HG03103 (cell line): ENCODE measurements at regions not wholly inside any gene's neighbourhood (a gene's known extent, or its start where the extent isn't known, plus 50 kb on each side); places are given as distances from the start of the nearest gene placed in this dataset.

ENCODE experiments used
- ATAC-seq: cut with Tn5 transposase; IDR thresholded peaks from one replicate; pipeline ENCODE4 v1.9.1; 2021; ENCODE audit warnings: low read depth; ENCODE audit not compliant: unreplicated experiment

DNA sequence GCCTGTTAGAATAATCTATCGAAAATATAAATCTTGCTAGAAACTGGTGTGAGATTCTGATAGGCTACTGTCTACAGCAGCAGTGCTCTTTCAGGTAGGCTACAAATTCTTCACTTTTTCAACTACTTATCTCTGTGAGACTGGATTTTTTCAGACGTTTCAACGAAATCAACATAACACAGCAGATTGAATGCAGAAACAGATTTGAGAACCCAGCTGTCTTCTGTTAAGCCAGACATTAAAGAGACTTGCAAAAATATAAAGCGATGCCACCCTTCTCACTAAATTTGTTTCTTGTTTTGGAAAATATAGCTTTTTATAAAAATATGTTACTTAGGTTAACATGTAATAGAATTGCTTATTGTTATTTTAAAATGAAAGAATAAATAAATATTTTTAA lies 140.6 kb upstream of the PHACTR1 start:
- ATAC-seq: no peak

DNA sequence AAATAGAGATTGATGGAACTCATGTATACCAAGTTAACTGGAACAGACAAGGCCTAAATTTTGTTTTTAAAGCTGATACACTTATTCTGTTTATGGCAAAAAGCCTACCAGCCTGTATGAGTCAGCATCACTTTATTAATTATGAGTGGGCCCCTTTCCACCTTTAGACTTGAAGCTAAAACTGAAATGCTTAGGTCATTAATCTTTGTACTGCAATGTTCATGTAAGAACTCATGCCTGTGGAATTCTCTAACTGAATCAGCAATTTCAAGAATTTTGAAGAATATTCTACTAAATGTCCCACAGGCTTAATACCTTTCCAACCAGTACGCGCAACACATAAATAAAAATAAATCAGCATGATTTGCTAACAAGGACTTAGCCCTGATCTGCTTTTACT lies 140.2 kb upstream of the PHACTR1 start:
- no peak for ATAC-seq

DNA sequence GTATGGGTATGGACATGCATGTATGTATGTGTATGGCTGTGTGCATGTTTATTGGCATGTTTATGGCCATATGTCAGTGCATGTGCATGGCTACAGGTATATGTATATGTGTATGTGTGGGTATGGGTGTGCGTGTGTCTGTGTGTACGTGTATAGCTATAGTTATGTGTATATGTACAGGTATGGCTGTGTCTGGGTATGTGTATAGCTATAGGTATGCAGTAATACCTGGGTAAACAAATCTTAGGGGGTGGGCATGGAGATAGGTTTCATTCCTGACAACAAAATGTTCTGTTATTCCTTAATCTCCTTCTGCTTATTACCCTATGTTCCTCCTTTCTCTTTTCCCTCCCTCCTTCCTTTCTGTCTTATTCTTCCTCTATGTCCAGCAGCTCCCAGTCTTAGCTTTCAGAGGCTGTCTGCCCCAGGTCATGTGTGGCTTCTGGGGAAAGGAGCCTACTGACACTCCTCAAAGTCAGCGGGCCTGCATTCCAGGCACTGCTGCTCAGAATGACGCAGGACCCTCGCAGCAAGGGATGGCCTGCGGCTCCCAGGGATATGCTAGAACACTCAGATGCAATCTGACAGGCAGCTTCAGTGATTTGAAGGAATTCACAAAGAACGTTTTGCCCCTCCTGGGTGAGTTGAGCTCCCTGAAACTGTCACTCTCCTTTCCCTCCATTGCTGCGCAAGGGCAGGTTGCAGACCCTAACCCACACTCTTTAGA lies 139.3 kb upstream of the PHACTR1 start:
- no peak for ATAC-seq

DNA sequence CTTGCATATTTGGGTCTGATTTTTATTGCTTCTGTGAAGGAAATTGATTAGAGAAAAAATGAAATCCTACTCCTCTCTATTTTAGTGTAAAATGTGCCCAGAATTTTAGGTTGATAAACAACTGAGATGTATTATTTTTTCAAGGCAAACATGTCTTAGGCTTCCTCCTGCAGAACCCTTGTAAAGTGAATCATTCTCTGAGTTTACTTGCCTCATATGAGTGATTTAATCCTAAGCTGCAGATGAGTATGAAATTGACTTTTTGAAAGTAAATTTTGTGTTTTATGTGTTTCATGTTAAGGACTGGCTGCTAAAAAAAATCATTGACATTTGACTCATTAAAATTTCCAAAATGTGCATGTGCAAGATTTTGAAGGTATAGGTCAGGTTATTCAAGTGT lies 138.5 kb upstream of the PHACTR1 start:
- no peak for ATAC-seq

DNA sequence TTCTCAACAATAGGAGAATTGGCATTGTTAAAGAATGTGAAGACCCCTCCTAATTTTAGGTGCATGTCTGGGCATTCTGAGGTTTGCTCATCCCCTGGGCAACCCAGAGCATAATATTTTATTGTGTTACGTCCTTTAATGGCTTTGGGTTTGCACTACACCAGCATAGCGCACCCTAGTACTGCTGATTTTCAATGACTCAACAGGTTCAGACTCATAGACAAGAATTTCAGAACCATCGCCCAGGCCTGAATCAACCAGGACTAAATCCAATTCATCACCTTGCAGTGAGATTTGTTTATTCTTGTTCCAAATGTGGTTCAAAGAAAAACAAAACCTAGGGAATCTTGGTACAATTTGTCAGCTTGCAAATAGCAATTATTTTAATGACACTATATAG lies 137.8 kb upstream of the PHACTR1 start:
- no peak for ATAC-seq

DNA sequence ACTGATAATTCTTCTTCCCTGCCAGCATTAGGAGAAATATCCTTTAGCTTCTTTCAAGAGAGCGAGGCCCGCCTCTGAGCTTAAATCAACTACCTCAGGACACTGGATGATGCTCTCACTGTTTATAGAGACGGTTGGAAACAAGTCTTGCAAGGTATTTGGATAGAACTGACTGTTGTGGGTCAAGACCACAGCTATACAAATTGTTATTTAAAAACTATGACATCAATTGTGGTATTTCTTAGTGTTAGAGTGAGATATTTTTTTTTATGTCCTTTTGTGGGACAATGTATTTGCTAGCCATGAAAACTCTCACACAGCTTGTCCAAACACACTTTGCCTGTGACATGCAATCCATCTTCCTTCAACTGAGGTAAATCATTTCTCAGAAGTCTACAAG lies 136.3 kb upstream of the PHACTR1 start:
- ATAC-seq: no peak

DNA sequence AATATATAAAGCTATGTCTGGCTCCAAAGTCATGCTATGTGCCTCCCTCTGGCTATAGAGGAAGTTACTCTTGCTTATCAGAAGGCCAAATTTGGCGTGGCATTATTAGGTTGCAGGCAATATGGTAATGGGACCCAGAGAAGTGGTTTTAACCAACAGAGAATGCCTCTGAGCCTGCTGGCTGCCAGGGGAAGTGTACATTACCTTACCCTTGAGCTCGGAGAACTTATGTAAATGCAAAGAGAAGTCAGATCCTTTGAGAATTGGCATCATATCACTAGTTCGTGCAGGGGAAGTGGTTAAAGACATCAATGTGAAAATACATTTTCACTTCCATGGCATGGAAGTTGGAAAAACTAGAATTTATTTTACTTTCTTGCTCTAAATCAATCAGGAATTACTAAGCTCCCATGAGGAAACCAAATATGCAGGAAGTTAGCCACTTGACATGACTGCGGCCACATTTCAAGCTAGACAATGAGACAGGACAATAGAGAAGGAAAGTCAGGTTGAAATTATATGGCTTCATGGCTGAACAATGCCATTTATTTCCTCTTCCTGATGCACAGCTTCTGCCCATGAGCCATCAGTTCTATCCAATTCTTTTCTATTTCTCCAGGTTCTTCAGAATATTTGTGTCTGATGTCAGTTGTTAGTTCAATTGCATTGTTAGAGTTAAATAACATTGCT lies 134.0 kb upstream of the PHACTR1 start:
- no peak for ATAC-seq

DNA sequence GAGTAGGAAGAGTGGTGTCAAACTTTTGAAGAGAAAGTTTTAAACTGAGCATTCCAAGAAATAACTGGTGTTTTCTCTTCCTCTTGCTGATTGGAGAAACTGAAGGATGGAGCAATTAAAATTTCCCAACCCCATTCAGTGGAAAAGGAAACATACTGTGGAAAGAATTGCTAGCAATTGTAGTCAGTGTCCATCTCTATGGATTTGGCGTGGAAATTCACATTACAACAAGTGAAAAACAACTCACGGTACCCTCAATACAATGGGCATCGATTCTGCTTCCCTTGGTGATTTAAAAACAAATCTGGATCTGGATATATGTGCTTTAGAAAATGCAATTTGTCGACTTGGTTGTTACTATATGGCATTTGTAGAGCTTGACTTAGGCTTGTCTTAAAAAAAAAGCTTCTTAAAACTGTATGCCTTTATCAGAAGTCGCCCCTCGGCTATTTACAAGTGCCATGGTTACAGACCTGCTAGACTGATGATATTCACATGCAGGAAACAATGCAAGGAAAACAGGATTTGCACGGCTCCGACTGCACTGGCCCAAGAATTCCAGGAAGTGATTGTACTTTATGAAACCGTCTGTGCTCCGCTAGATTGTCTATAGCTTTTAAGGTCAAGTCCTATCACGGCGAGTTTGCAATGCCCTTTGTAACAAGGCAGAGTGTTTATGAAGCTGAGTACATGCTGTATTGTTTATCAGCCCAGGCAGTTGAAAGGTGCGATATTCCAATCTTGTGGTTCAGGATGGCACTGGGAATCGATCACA lies 131.7 kb upstream of the PHACTR1 start:
- no peak for ATAC-seq

DNA sequence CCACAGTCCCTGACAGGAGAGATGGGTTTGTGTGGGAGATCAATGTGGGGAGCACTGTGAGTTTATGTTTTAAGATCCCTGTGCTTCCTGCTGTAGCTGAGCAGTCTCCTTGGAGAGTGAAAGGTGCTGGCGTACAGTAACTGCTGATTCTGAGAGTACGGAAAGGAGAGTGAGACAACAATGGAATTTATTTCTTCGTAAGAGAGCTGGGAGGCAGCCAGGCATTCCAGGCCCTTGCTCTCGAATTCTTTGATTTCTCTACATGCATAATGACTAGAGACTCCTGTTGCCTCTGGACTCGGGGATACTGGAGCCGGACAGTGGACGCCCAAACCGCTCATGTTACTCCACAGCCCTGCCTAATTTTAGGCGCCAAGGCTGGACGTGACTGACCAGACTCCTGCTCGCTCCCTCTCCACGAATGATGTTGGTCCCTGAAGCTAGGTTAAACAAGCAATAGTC lies 131.0 kb upstream of the PHACTR1 start:
- no peak for ATAC-seq

DNA sequence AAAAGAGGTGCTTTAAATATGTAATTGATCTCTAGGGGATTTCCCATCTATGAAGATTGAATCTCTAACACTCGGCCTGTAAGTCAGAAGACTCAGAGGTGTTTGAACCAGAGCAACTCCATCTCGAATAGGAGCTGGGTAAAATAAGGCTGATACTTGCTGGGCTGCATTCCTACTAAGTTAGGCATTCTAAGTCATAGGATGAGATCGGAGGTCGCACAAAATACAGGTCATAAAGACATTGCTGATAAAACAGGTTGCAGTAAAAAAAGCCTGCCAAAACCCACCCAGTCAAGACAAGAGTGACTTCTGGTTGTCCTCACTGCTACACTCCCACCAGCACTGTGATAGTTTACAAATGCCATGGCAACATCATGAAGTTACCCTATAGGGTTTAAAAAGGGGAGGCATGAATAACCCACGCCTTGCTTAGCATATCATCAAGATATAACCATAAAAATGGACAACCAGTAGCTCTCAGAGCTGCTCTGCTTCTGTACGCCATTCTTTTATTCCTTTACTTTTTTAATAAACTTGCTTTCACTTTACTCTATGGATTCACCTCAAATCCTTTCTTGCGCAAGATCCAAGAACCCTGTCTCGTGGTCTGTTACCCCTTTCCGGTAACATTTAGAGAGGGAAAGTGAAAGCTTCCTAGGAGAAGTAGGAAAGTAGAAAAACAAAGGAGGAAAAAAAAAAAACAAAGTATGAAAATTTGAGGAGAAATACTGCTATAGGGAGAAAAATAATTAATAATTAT lies 129.7 kb upstream of the PHACTR1 start:
- no peak for ATAC-seq

DNA sequence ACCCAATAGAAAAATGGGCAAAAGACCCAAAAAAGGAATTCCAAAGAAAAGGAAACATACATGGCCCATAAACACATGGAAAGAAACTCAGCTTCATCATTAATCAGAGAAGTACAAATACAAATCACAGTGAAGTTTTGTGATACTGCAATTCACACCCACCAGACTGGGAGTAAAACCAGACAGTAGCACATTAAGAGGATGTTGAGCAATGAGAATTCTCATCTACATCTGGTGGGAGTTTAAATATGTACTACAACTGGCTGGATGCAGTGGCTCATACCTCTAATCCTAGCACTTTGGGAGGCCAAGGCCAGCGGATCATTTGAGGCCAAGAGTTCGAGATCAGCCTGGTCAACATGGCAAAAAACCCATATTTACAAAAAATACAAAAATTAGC lies 125.7 kb upstream of the PHACTR1 start:
- no peak for ATAC-seq

DNA sequence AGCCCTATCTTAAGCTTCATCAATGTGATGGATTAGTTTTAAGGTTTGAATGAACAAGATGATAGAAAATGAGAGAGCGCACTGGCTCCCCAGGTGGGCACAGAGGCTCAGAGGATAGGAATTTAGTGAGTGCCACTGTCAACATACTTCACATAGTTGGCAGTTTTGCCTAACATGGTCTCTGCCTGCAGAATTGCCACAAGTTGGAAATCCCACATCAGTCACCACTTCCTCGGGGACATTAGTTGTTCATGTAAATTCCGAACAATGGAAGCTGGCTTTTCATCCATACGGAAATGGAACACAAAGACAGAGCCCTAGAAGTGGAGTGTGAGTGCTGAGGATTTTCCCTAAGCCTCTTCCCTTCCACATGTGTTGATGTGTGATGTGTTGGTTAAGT lies 123.9 kb upstream of the PHACTR1 start:
- no peak for ATAC-seq

DNA sequence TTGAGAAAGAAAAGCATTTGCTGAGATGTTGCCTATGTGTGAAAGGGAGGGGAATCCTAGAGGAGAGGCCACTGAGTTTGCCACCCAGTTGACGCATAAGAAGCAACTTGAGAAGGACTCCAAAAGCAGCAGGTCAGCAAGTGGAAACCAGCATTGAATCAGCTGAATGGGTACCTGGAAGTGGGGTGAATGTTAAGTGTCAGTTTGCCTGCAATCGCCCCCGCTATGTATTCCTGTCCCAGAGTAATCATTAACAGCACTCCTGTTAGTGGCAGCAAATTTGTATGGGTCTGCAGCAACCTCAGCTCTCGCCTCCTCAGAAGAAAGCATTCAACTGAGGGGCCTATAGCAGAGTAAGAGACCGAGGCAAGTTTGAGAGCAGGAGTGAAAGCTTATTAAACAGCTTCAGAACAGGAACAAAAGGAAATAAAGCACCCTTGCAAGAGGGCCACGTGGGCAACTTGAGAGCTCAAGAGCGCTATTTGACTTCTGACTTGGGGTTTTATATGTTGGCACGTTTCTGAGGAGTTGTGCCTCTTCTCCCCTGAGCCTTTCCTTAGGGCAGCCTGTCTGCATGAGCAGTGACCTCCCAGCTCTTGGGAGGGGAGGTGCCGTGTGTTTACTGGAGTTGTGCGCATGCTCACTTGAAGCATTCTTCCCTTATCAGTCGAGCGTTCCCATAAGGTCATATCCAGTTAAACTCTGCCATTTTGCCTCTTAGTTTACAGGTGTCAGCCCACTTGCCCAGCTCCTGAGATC lies 122.6 kb upstream of the PHACTR1 start:
- ATAC-seq: no peak

DNA sequence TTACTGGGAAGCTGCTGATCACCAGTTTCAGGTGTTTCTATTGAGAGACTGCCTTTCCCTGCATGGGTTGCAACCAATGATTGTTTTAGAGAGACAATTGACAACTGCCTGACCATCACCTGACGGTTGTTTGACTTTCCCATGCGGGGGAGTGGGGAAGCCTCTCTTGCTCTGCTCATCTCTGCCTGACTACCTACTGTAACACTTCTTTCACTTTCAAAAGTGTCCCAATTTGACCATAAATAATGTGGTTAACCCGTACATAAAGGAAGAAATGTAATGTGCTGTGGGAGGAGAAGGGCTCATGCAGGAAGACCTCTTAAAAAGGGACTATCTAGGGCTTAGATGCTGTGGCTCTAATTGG lies 122.1 kb upstream of the PHACTR1 start:
- ATAC-seq: no peak

DNA sequence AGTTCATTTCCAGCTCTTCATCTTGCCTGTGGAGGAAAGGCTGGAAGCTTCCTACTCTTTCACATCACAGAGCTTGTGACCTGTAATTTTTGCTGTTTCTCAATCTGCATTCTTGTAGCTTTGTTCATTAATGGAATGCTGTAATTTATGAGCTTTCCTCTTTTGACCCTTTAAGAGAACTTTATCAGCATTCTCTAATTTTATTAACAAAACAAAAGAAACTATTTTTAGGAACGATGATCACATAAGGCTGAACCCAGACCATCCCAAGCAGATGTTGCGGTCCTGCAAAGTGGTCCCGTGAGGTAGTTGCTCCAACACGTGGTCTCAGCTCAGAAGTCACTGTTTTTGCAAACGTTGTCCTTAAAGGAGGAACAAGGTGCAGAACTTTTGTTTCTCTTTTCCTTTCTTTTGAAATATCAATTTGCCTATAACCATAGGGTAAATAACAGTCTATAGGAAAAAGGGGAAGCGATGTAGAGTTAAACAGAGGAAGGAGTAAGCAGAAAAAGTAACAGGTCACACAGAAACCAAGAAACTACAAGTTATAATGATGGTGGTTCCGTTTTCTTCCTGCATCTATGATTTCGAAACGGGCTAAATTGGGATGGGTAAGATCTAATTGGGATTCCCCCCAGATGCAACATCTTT lies 121.3 kb upstream of the PHACTR1 start:
- ATAC-seq: peak; percentile 80

DNA sequence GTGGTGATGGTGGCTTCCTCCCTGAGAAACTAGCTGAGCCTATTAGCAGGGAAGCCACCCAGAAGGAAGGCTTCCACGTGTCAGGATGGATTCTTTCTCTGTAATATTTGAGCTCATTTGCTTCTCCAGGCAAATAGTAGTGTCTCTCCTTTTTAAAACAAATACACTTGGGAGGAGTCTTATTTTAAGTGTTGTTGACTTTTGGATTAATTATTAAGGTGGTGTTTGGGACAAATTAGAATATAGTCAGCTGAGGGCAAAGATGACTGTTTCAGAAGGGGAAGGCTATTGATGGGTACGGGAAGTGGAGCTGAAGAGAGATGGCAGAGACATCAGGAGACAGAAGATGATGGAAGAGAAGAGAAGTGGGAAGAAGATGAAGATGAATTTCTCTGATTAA lies 119.8 kb upstream of the PHACTR1 start:
- no peak for ATAC-seq

DNA sequence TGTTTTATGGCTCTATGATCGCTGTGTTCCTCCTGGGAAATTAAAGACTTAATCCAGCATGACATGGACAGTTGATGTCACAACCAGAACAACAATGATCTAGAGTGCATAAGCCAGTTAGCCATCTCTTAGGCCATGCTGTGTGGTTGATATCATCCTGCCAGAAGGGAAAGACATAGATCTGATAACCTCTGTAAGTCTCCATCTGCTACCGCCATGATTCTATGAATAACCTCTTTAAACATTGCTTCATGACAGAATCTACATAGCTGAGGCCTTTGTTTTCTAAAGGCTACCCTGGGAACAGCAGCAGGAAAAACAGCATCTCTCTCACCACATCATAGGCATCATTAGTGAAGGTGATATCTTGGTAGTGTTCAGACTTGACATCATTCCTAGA lies 117.6 kb upstream of the PHACTR1 start:
- ATAC-seq: no peak

DNA sequence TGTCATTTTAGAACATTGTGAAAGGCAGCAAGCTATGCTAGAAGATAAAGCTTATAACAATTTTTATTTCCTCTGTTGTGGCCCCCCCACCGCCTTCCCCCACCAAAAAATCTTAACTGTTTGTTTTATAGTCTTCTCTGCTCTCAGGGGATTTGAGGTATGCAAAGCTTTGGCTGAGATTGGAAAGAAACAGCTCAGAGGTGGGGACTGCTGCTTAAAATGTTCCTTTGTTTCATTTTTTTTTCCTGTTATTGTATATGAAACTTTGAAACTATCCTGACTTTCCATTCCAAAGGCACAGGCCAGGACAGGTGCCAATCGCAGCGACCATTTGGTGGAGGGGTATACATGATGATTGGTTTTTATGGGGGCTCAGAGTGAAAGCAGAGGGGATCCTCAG lies 114.7 kb upstream of the PHACTR1 start:
- ATAC-seq: no peak

DNA sequence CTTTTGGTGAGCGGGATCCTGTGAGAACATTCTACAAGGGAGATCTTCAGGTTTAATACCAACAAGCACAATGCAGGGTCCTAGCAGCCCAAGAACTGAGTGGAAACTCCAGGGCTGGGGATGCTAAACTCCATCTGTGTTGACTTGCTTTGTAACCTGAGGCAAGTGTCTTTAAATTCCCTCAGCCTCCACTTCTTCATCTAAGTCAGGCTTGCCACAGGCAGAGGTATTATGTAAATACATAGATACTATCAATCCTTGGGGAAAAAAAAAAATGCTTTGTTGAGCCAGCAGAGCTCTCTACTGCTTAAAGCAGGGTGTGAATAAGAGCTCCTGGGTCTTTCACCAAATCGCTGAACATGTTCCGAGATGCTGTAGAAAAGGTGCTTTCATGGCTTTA lies 114.2 kb upstream of the PHACTR1 start:
- no peak for ATAC-seq
